ENCODE measurements at regions not wholly inside any gene's neighbourhood (a gene's known extent, or its start where the extent isn't known, plus 50 kb on each side); places are given as distances from the start of the nearest gene placed in this dataset.

GRCh38 chr14:89524990-89525667, 108.1 kb upstream of the FOXN3 start:
- H3K79me2 ChIP-seq (ENCODE audit: insufficient read depth, low read depth) = no peaks in the 10 kb centered on the region
- TF ChIP-seq CTCF (conservative IDR thresholded peaks at IDR 0.05; ENCODE audit: low read depth, low read length) = no peak
- H3K9ac ChIP-seq = no peak overlapping the region

GRCh38 chr14:89524412-89524811, 107.4 kb upstream of the FOXN3 start:
- Histone ChIP-seq H3K79me2 (ENCODE audit: insufficient read depth, low read depth) (no peaks in the 10 kb centered on the region), H4K20me1 (ENCODE audit: insufficient read depth) (no peaks in the 10 kb centered on the region), H3K4me1 (ENCODE audit: low read depth, poor library complexity, severe bottlenecking) (no peaks in the 10 kb centered on the region), H3K27me3 (ENCODE audit: insufficient read depth, low read depth) (no peaks in the 10 kb centered on the region), H3K27ac (no peak overlapping the region), H3K9ac (no peak overlapping the region), H3K4me2 (no peak overlapping the region), H3K4me3 (IDR thresholded peaks at IDR 0.05; ENCODE audit: insufficient read depth, low read depth, low read length) (no peak overlapping the region), H2AFZ (ENCODE audit: low read depth) (no peak overlapping the region), H3K36me3 (ENCODE audit: insufficient read depth) (no peaks in the 10 kb centered on the region)
- no peak for TF ChIP-seq CTCF (conservative IDR thresholded peaks at IDR 0.05; ENCODE audit: low read depth, low read length)

More at GRCh38 chr14:89524990-89525667, 108.1 kb upstream of the FOXN3 start:
- no peaks in the 10 kb centered on the region for H3K27me3 ChIP-seq (ENCODE audit: insufficient read depth, low read depth)
- no peaks in the 10 kb centered on the region for H3K36me3 ChIP-seq (ENCODE audit: insufficient read depth)
- H2AFZ ChIP-seq (ENCODE audit: low read depth) = no peak overlapping the region
- no peak overlapping the region for H3K27ac ChIP-seq
- H3K4me3 ChIP-seq (IDR thresholded peaks at IDR 0.05; ENCODE audit: insufficient read depth, low read depth, low read length) = no peak overlapping the region
- no peaks in the 10 kb centered on the region for H4K20me1 ChIP-seq (ENCODE audit: insufficient read depth)
- H3K4me2 ChIP-seq = no peak overlapping the region
- H3K4me1 ChIP-seq (ENCODE audit: low read depth, poor library complexity, severe bottlenecking) = no peaks in the 10 kb centered on the region

GRCh38 chr14:89521988-89522387, 105.0 kb upstream of the FOXN3 start:
- TF ChIP-seq CTCF (conservative IDR thresholded peaks at IDR 0.05; ENCODE audit: low read depth, low read length) = no peak
- Histone ChIP-seq H3K79me2 (ENCODE audit: insufficient read depth, low read depth) (no peaks in the 10 kb centered on the region), H3K36me3 (ENCODE audit: insufficient read depth) (no peaks in the 10 kb centered on the region), H3K27me3 (ENCODE audit: insufficient read depth, low read depth) (no peaks in the 10 kb centered on the region), H2AFZ (ENCODE audit: low read depth) (no peak overlapping the region), H4K20me1 (ENCODE audit: insufficient read depth) (no peaks in the 10 kb centered on the region), H3K4me1 (ENCODE audit: low read depth, poor library complexity, severe bottlenecking) (no peaks in the 10 kb centered on the region), H3K9ac (no peak overlapping the region), H3K27ac (no peak overlapping the region), H3K4me2 (no peak overlapping the region), H3K4me3 (IDR thresholded peaks at IDR 0.05; ENCODE audit: insufficient read depth, low read depth, low read length) (no peak overlapping the region)

- Histone ChIP-seq H3K4me3 (IDR thresholded peaks at IDR 0.05; ENCODE audit: insufficient read depth, low read depth, low read length) (no peak overlapping the region), H3K79me2 (ENCODE audit: insufficient read depth, low read depth) (no peaks in the 10 kb centered on the region), H3K36me3 (ENCODE audit: insufficient read depth) (no peaks in the 10 kb centered on the region), H3K9ac (no peak overlapping the region), H2AFZ (ENCODE audit: low read depth) (no peak overlapping the region), H3K4me2 (no peak overlapping the region), H3K4me1 (ENCODE audit: low read depth, poor library complexity, severe bottlenecking) (no peaks in the 10 kb centered on the region), H3K27me3 (ENCODE audit: insufficient read depth, low read depth) (no peaks in the 10 kb centered on the region), H4K20me1 (ENCODE audit: insufficient read depth) (no peaks in the 10 kb centered on the region), H3K27ac (no peak overlapping the region)
- TF ChIP-seq CTCF (conservative IDR thresholded peaks at IDR 0.05; ENCODE audit: low read depth, low read length) = no peak
Observed at GRCh38 chr14:89519040-89519439, 102.0 kb upstream of the FOXN3 start.
